H9 (cell line): ENCODE measurements at regions not wholly inside any gene's neighbourhood (a gene's known extent, or its start where the extent isn't known, plus 50 kb on each side); places are given as distances from the start of the nearest gene placed in this dataset.

Experiments
- DNase-seq: peaks from one replicate; pipeline ENCODE4 v3.0.0-alpha.2; 2017
- H2AFZ ChIP-seq: one replicate; pipeline ENCODE4 v1.6.1; 2013; ENCODE audit warnings: mild to moderate bottlenecking, low read length, control low read depth, moderate library complexity
- H2AK5ac ChIP-seq: 2 replicates; pipeline ENCODE4 v1.6.1; 2013; ENCODE audit warnings: low read length, control low read depth, mixed read lengths; ENCODE audit not compliant: insufficient read length
- H2BK120ac ChIP-seq: one replicate; pipeline ENCODE4 v1.6.1; 2013; ENCODE audit warnings: low read depth, mild to moderate bottlenecking, low read length, control low read depth, inconsistent platforms; ENCODE audit not compliant: poor library complexity, severe bottlenecking
- H2BK12ac ChIP-seq: 2 replicates; pipeline ENCODE4 v1.6.1; 2013; ENCODE audit warnings: low read length, control low read depth, mixed read lengths, low read depth; ENCODE audit not compliant: insufficient read length
- H2BK15ac ChIP-seq: 2 replicates; pipeline ENCODE4 v1.6.1; 2013; ENCODE audit warnings: low read depth, low read length, control low read depth
- H2BK20ac ChIP-seq: one replicate; pipeline ENCODE4 v1.6.1; 2013; ENCODE audit warnings: low read depth, mild to moderate bottlenecking, low read length, control low read depth, inconsistent platforms; ENCODE audit not compliant: poor library complexity, severe bottlenecking
- H2BK5ac ChIP-seq: 2 replicates; pipeline ENCODE4 v1.6.1; 2013; ENCODE audit warnings: low read length, control low read depth, mixed read lengths; ENCODE audit not compliant: insufficient read length
- H3K14ac ChIP-seq: 2 replicates; pipeline ENCODE4 v1.6.1; 2013; ENCODE audit warnings: low read length, control low read depth; ENCODE audit not compliant: insufficient read depth
- H3K18ac ChIP-seq: 2 replicates; pipeline ENCODE4 v1.6.1; 2013; ENCODE audit warnings: low read depth, mild to moderate bottlenecking, mixed read lengths, low read length, control low read depth; ENCODE audit not compliant: insufficient read length
- H3K23ac ChIP-seq: 2 replicates; pipeline ENCODE4 v1.6.1; 2013; ENCODE audit warnings: low read length, control low read depth, mixed read lengths, low read depth; ENCODE audit not compliant: insufficient read length
- H3K23me2 ChIP-seq: 2 replicates; pipeline ENCODE4 v1.6.1; 2013; ENCODE audit warnings: low read depth, mild to moderate bottlenecking, mixed read lengths, low read length, control low read depth; ENCODE audit not compliant: insufficient read length, poor library complexity, severe bottlenecking
- H3K27ac ChIP-seq: 2 replicates; pipeline ENCODE4 v1.5.1; 2013; ENCODE audit warnings: low read length, control low read depth, mixed read lengths, low read depth; ENCODE audit not compliant: insufficient read length
- H3K27me3 ChIP-seq: 2 replicates; pipeline ENCODE4 v1.6.1; 2013; ENCODE audit warnings: low read length, control low read depth, inconsistent platforms; ENCODE audit not compliant: insufficient read depth
- H3K4ac ChIP-seq: 2 replicates; pipeline ENCODE4 v1.6.1; 2013; ENCODE audit warnings: low read depth, mild to moderate bottlenecking, control low read depth, inconsistent platforms, low read length, moderate library complexity
- H3K4me1 ChIP-seq: 2 replicates; pipeline ENCODE4 v1.6.1; 2013; ENCODE audit warnings: low read length, control low read depth, inconsistent platforms; ENCODE audit not compliant: insufficient read depth
- H3K4me2 ChIP-seq: 2 replicates; pipeline ENCODE4 v1.6.1; 2013; ENCODE audit warnings: low read length, control low read depth, mixed read lengths; ENCODE audit not compliant: insufficient read length, insufficient read depth
- H3K56ac ChIP-seq: 2 replicates; pipeline ENCODE4 v1.6.1; 2013; ENCODE audit warnings: low read depth, mild to moderate bottlenecking, mixed read lengths, low read length, control low read depth; ENCODE audit not compliant: insufficient read length
- H3K79me1 ChIP-seq: 2 replicates; pipeline ENCODE4 v1.6.1; 2013; ENCODE audit warnings: low read depth, mild to moderate bottlenecking, moderate library complexity, low read length, control low read depth, inconsistent platforms; ENCODE audit not compliant: insufficient read depth, poor library complexity, severe bottlenecking
- H3K79me2 ChIP-seq: 2 replicates; pipeline ENCODE4 v1.6.1; 2013; ENCODE audit warnings: low read length, control low read depth, inconsistent platforms; ENCODE audit not compliant: insufficient read depth
- H3K9ac ChIP-seq: 2 replicates; pipeline ENCODE4 v1.6.1; 2013; ENCODE audit warnings: low read length, control low read depth, mixed read lengths; ENCODE audit not compliant: insufficient read length; ENCODE audit errors: extremely low read depth
- H3K9me3 ChIP-seq: one replicate; pipeline ENCODE4 v1.6.1; 2013; ENCODE audit warnings: low read depth, low read length, inconsistent platforms; ENCODE audit not compliant: control insufficient read depth
- H3T11ph ChIP-seq: one replicate; pipeline ENCODE4 v1.6.1; 2013; ENCODE audit warnings: mild to moderate bottlenecking, low read length, control low read depth, inconsistent platforms
- H4K20me1 ChIP-seq: one replicate; pipeline ENCODE4 v1.6.1; 2013; ENCODE audit not compliant: control insufficient read depth, insufficient read length, insufficient read depth
- H4K5ac ChIP-seq: 2 replicates; pipeline ENCODE4 v1.6.1; 2013; ENCODE audit warnings: low read depth, mild to moderate bottlenecking, mixed read lengths, low read length, control low read depth; ENCODE audit not compliant: insufficient read length
- H4K8ac ChIP-seq: replicated peaks from 2 replicates; pipeline ENCODE4 v1.6.1; 2013; ENCODE audit warnings: low read length, control low read depth, mixed read lengths, low read depth; ENCODE audit not compliant: insufficient read length
- H4K91ac ChIP-seq: 2 replicates; pipeline ENCODE4 v1.6.1; 2013; ENCODE audit warnings: low read depth, mild to moderate bottlenecking, moderate library complexity, mixed read lengths, low read length, control low read depth; ENCODE audit not compliant: insufficient read length
- H3K27ac Mint-ChIP-seq, 3 experiments: 2 replicates in 2 of 3; 3 replicates in 1 of 3; pipeline ENCODE4 v1.8.0; 2020 to 2021; ENCODE audit warnings: mixed read lengths in 3 of 3, mild to moderate bottlenecking in 1 of 3, moderate library complexity in 1 of 3
- H3K27me3 Mint-ChIP-seq: 2 replicates; pipeline ENCODE4 v1.8.0; 2021; ENCODE audit warnings: low read depth, mild to moderate bottlenecking, moderate library complexity, mixed read lengths
- H3K36me3 Mint-ChIP-seq, 3 experiments: 2 replicates in 2 of 3; 3 replicates in 1 of 3; pipeline ENCODE4 v1.8.0; 2020 to 2021; ENCODE audit warnings: low read depth in 3 of 3, mixed read lengths in 3 of 3; ENCODE audit not compliant: insufficient read depth in 1 of 3
- H3K4me1 Mint-ChIP-seq, 2 experiments: 2 replicates each; pipeline ENCODE4 v1.8.0; 2020; ENCODE audit warnings: mixed read lengths in 2 of 2
- H3K4me3 Mint-ChIP-seq, 2 experiments: 2 replicates in 1 of 2; 3 replicates in 1 of 2; pipeline ENCODE4 v1.8.0; 2020 to 2021; ENCODE audit warnings: mild to moderate bottlenecking in 2 of 2, mixed read lengths in 2 of 2, moderate library complexity in 1 of 2
- H3K9me3 Mint-ChIP-seq, 2 experiments: 2 replicates in 1 of 2; 3 replicates in 1 of 2; pipeline ENCODE4 v1.8.0; 2020; ENCODE audit warnings: mild to moderate bottlenecking in 2 of 2, mixed read lengths in 2 of 2, moderate library complexity in 1 of 2
- WGBS: extraction: QIAGEN DNeasy Blood & Tissue Kit; methylation state at CpG from one replicate; pipeline ENCODE4 v1.1.7; 2013; ENCODE audit warnings: missing lambda C conversion rate, low lambda C conversion rate, mixed read lengths; ENCODE audit not compliant: insufficient read length; ENCODE audit errors: extremely low coverage; 5-methylcytosine and 5-hydroxymethylcytosine counted together
- TF ChIP-seq, protein P1 (sequence below): fragments of 200-600 bp; sonication (generic); conservative IDR thresholded peaks from 3 replicates; pipeline ENCODE4 v1.8.0; 2021; ENCODE audit warnings: antibody characterized with exemption, mild to moderate bottlenecking

DNA sequence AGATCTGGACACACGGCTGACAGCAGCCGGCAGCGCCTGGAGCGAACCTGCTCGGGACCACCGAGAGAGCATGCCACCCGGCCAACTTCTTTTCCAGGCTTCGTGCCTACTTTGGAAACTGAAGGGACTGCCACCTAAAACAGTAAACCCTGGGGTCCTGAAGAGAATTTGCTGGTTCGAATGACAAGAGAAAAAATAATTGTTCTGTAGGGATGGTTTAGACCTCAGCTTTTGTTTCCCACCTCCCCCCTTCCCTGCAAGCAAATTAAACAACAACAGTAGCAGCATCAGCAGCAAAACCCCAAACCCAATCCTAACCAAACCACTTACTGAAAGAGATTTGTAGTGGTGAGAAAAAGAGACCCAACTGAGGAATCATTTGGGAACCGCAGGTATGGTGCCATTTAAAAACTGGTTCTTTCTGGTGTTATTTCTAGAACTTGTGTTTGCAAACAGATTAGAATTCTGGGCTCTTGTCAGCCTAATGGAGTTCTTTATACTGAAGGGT lies 105.6 kb downstream of the LEPR start:
- Histone ChIP-seq H2BK12ac (no peak overlapping the region), H2AFZ (no peak overlapping the region), H2AK5ac (no peak overlapping the region), H3K79me2 (no peaks in the 10 kb centered on the region), H4K91ac (no peak overlapping the region), H3K27ac (no peak overlapping the region), H3K18ac (no peak overlapping the region), H3K27me3 (peaks cover 17% of the 10 kb centered on the region), H2BK5ac (no peak overlapping the region), H2BK15ac (no peak overlapping the region), H3K4ac (no peak overlapping the region), H2BK120ac (no peak overlapping the region), H3K23ac (no peak overlapping the region), H3T11ph (no peak overlapping the region), H3K14ac (no peak overlapping the region), H3K4me1 (no peaks in the 10 kb centered on the region), H3K79me1 (no peaks in the 10 kb centered on the region), H4K8ac (no peak overlapping the region), H4K5ac (no peak overlapping the region), H3K9me3 (no peaks in the 10 kb centered on the region), H4K20me1 (no peaks in the 10 kb centered on the region), H2BK20ac (no peak overlapping the region), H3K9ac (no peak overlapping the region), H3K56ac (no peak overlapping the region), H3K4me2 (peak overlapping the region; percentile 52), H3K23me2 (peaks cover 4% of the 10 kb centered on the region)
- Mint-ChIP-seq H3K4me3 (peak overlapping the region; percentile 55 to 80), H3K4me1 (peaks cover 8 to 12% of the 10 kb centered on the region in 2 experiments), H3K27me3 (peaks cover 51% of the 10 kb centered on the region), H3K27ac (no peak overlapping the region), H3K9me3 (no peaks in the 10 kb centered on the region), H3K36me3 (no peaks in the 10 kb centered on the region; a peak in 2 of 7 replicates)
- no peak for DNase-seq
- TF ChIP-seq, protein P1, sequence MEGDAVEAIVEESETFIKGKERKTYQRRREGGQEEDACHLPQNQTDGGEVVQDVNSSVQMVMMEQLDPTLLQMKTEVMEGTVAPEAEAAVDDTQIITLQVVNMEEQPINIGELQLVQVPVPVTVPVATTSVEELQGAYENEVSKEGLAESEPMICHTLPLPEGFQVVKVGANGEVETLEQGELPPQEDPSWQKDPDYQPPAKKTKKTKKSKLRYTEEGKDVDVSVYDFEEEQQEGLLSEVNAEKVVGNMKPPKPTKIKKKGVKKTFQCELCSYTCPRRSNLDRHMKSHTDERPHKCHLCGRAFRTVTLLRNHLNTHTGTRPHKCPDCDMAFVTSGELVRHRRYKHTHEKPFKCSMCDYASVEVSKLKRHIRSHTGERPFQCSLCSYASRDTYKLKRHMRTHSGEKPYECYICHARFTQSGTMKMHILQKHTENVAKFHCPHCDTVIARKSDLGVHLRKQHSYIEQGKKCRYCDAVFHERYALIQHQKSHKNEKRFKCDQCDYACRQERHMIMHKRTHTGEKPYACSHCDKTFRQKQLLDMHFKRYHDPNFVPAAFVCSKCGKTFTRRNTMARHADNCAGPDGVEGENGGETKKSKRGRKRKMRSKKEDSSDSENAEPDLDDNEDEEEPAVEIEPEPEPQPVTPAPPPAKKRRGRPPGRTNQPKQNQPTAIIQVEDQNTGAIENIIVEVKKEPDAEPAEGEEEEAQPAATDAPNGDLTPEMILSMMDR: no peak
- WGBS: no CpG with 5 or more reads among the region's 10 CpGs
